ENCODE measurements at regions not wholly inside any gene's neighbourhood (a gene's known extent, or its start where the extent isn't known, plus 50 kb on each side); places are given as distances from the start of the nearest gene placed in this dataset.

DNA sequence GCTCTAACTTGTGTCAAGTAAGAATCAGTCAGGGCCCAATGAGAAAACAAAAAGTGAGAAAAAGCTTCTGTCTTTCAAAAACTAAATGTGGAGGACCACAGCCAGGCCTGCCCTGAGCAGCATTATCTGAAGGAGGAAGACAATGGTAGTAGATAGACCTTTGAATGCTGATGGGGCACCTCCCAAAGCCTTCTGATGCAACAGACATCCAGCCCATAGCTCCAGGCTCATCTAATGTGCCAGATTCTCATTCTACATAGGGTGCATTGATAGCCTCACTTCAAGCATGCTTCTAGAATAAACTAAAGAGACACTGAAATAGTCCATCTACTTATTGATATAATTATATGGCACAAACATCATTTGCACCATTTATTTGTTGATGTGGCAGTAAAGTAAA is 351.6 kb downstream of the HHIPL2 start:
- Histone ChIP-seq H3K79me2 (ENCODE audit: insufficient read depth, low read length) (no peaks in the 10 kb centered on the region), H3K4me2 (ENCODE audit: low read length) (no peak overlapping the region), H3K27ac (ENCODE audit: low read depth, low read length) (no peak overlapping the region), H3K9me2 (ENCODE audit: insufficient read depth) (no peaks in the 10 kb centered on the region), H3K9ac (ENCODE audit: low read length) (no peak overlapping the region), H3K27me3 (ENCODE audit: insufficient read depth, low read length) (no peaks in the 10 kb centered on the region), H3K4me3 (replicated peaks in 1 of 2; ENCODE audit: low read depth in 1 of 2, low read length in 2 of 2) (no peak overlapping the region), H3K36me3 (ENCODE audit: control insufficient read depth in 1 of 2, insufficient read depth in 2 of 2, low read length in 2 of 2) (no peaks in the 10 kb centered on the region), H3K4me1 (ENCODE audit: control insufficient read depth in 1 of 2, insufficient read depth in 2 of 2, low read length in 2 of 2) (no peaks in the 10 kb centered on the region), H4K20me1 (ENCODE audit: insufficient read depth) (no peaks in the 10 kb centered on the region), H3K9me3 (ENCODE audit: control insufficient read depth in 1 of 2, insufficient read depth in 1 of 2, low read depth in 1 of 2, low read length in 2 of 2) (no peaks in the 10 kb centered on the region), H2AFZ (ENCODE audit: low read depth, low read length, poor library complexity, severe bottlenecking) (no peak overlapping the region)
- no TSS peak for BruUV-seq (replicated peaks)
- no peak for TF ChIP-seq ZNF274 (IDR thresholded peaks at IDR 0.05; ENCODE audit: low read depth, low read length)
- no peak for TF ChIP-seq ZBTB33 (IDR thresholded peaks at IDR 0.05; ENCODE audit: extremely low read depth, insufficient replicate concordance, low read length)
- no peak for TF ChIP-seq ELF1 (IDR thresholded peaks at IDR 0.05; ENCODE audit: borderline replicate concordance, low read depth)
- no peak for TF ChIP-seq POLR2AphosphoS5 (IDR thresholded peaks at IDR 0.05; ENCODE audit: low read depth, low read length)
- DNase-seq (ENCODE audit: low read depth, low spot score) (no peak), ATAC-seq (no peak)
- intact Hi-C loops (cut with micrococcal nuclease): no loop called here
- ChIA-PET RAD21 (ENCODE audit: low non-redundant PET in 1 of 2, low total read pairs in 2 of 2, uncharacterized antibody in 2 of 2, unreplicated experiment in 2 of 2) (no interaction called here), CTCF (no interaction called here), POLR2A (no interaction called here)

- no peaks in the 10 kb centered on the region for H3K79me2 ChIP-seq (ENCODE audit: insufficient read depth, low read length)
- H3K9ac ChIP-seq (ENCODE audit: low read length): no peak overlapping the region
- H2AFZ ChIP-seq (ENCODE audit: low read depth, low read length, poor library complexity, severe bottlenecking): no peak overlapping the region
- H3K27ac ChIP-seq (ENCODE audit: low read depth, low read length): no peak overlapping the region
- no peaks in the 10 kb centered on the region for H4K20me1 ChIP-seq (ENCODE audit: insufficient read depth)
- CTCF ChIA-PET: no interaction called here
- intact Hi-C loops (cut with micrococcal nuclease): no loop called here
- TF ChIP-seq EZH2 (IDR thresholded peaks at IDR 0.05) (no peak), EGR1 (IDR thresholded peaks at IDR 0.05; ENCODE audit: low read depth) (no peak), FOSL1 (IDR thresholded peaks at IDR 0.05; ENCODE audit: low read depth) (no peak)
- TF ChIP-seq, protein P1, sequence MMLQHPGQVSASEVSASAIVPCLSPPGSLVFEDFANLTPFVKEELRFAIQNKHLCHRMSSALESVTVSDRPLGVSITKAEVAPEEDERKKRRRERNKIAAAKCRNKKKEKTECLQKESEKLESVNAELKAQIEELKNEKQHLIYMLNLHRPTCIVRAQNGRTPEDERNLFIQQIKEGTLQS (IDR thresholded peaks at IDR 0.05): no peak
- H3K9me2 ChIP-seq (ENCODE audit: insufficient read depth): no peaks in the 10 kb centered on the region
- RAD21 ChIA-PET (ENCODE audit: low non-redundant PET in 1 of 2, low total read pairs in 2 of 2, uncharacterized antibody in 2 of 2, unreplicated experiment in 2 of 2): no interaction called here
- H3K4me2 ChIP-seq (ENCODE audit: low read length): no peak overlapping the region
- no peak overlapping the region for H3K4me3 ChIP-seq (replicated peaks in 1 of 2; ENCODE audit: low read depth in 1 of 2, low read length in 2 of 2)
- BruUV-seq (replicated peaks): no TSS peak
- no peaks in the 10 kb centered on the region for H3K9me3 ChIP-seq (ENCODE audit: control insufficient read depth in 1 of 2, insufficient read depth in 1 of 2, low read depth in 1 of 2, low read length in 2 of 2)
- H3K27me3 ChIP-seq (ENCODE audit: insufficient read depth, low read length): no peaks in the 10 kb centered on the region
- H3K36me3 ChIP-seq (ENCODE audit: control insufficient read depth in 1 of 2, insufficient read depth in 2 of 2, low read length in 2 of 2): no peaks in the 10 kb centered on the region
- no peak for ATAC-seq
- POLR2A ChIA-PET: no interaction called here
- no peak for DNase-seq (ENCODE audit: low read depth, low spot score)
- H3K4me1 ChIP-seq (ENCODE audit: control insufficient read depth in 1 of 2, insufficient read depth in 2 of 2, low read length in 2 of 2): no peaks in the 10 kb centered on the region
Observed at GRCh38 chr1:222195857-222196256, 352.0 kb downstream of the HHIPL2 start.

Data from HCT116 (cell line).